ENCODE measurements at regions not wholly inside any gene's neighbourhood (a gene's known extent, or its start where the extent isn't known, plus 50 kb on each side); places are given as distances from the start of the nearest gene placed in this dataset.

DNA sequence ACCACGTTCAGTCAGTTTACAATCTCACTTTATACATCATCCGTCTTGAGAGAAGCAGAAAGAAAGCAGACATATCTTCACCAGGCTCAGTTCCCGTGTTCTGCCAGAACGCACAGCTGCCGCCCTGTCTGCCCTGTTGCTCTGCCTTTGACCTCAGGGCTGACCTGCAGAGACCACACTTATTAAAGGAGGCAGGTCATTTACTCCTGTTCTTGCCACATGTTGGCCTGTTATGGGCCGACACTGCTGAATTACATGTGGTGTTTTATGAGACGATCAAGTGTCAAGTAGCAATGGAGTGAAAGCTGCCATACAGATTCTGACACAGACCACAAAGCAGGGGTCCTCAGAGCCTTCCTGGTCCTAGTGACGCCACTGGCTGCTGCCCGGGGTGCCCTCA, 232.2 kb downstream of the TTC32 start:
- DNase-seq (ENCODE audit: low read depth): no peak
- TF ChIP-seq, protein P1, sequence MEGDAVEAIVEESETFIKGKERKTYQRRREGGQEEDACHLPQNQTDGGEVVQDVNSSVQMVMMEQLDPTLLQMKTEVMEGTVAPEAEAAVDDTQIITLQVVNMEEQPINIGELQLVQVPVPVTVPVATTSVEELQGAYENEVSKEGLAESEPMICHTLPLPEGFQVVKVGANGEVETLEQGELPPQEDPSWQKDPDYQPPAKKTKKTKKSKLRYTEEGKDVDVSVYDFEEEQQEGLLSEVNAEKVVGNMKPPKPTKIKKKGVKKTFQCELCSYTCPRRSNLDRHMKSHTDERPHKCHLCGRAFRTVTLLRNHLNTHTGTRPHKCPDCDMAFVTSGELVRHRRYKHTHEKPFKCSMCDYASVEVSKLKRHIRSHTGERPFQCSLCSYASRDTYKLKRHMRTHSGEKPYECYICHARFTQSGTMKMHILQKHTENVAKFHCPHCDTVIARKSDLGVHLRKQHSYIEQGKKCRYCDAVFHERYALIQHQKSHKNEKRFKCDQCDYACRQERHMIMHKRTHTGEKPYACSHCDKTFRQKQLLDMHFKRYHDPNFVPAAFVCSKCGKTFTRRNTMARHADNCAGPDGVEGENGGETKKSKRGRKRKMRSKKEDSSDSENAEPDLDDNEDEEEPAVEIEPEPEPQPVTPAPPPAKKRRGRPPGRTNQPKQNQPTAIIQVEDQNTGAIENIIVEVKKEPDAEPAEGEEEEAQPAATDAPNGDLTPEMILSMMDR (conservative IDR thresholded peaks at IDR 0.05; ENCODE audit: low read depth, low read length): no peak
- H3K4me3 ChIP-seq (ENCODE audit: low read depth, low read length): no peak overlapping the region

DNA sequence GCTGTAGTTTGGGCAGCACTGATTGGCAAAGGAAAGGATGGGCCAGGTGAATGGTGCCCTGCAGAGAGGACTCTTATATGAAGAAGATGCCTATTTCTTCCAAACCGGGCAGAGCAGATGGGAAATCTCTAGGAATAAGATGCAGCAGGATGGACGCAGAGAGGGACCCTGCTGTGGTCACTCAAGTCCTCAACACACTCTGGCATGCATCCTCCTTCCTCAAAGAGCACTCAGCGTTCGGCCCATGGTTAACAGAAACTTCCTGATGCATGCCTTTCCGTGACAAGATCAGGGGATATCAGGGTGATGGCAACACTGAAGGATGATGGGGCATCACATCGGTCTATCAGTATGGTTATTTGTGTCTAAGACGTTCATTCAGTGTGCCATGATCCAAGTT, 232.7 kb downstream of the TTC32 start:
- TF ChIP-seq, protein P1 (conservative IDR thresholded peaks at IDR 0.05; ENCODE audit: low read depth, low read length): no peak
- no peak for DNase-seq (ENCODE audit: low read depth)

DNA sequence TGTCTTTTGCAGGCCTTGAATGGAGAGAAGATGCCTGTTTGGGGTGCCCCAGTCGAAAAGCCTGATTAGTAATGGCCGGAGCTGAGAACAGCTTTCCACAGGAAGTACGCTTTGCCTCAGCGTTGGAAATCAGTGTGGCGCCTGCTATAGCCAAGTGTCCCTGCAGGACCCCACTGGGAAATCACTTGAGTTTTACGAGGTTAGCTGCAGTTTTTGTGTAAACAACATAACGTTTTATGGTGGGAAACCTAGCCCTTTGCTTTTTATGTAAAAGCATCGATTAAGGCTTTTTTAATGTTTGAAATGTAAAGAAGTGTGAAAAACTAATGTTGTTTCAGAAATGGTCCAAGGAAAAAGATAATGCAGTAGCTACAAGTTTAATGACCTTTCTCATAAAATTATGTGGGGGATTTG, 234.2 kb downstream of the TTC32 start:
- no peak for DNase-seq (ENCODE audit: low read depth)
- TF ChIP-seq, protein P1 (conservative IDR thresholded peaks at IDR 0.05; ENCODE audit: low read depth, low read length): no peak
- no peak overlapping the region for H3K4me3 ChIP-seq (ENCODE audit: low read depth, low read length)

More for the DNA sequence above, 232.7 kb downstream of the TTC32 start:
- H3K4me3 ChIP-seq (ENCODE audit: low read depth, low read length): no peak overlapping the region

DNA sequence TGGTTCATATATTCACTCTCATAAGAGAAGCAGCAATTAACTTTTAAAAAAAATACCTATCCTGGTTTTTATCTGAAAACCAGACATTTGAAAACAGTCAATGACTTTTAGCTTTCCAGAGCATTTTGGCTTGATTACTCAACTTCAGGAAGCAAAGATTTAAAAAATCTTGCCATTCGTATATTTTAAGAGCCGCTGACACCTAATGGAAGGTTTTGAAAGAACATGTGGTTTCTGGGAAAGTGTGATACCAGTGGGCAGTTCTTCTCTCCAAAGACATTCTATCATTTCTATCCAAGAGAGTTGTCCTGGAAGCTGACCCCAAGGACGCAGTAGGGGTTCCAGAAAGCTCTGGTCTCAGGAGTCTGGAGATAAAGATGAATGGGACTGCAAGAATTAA, 234.7 kb downstream of the TTC32 start:
- peak; percentile 75 for DNase-seq (ENCODE audit: low read depth)
- no peak overlapping the region for H3K4me3 ChIP-seq (ENCODE audit: low read depth, low read length)
- TF ChIP-seq, protein P1 (conservative IDR thresholded peaks at IDR 0.05; ENCODE audit: low read depth, low read length): peak; percentile 53

DNA sequence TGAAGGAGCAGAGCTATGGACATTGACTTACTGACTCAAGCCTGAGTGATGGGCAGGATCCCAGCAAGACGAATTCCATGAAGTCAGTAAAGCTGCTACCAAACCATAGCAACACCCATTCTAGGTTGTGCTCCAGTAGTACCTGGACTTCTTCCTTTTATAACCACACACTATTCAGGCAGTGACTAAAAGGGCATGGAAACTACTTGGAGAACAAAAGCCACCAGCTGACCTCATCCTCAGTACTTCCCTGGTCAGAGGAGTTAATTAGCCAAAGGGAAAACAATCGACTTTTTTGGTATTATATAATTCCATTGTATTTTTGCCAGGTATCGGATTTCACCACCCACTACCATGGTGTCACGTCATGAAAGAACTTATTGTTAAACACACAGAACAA, 237.1 kb downstream of the TTC32 start:
- TF ChIP-seq, protein P1 (conservative IDR thresholded peaks at IDR 0.05; ENCODE audit: low read depth, low read length): no peak

DNA sequence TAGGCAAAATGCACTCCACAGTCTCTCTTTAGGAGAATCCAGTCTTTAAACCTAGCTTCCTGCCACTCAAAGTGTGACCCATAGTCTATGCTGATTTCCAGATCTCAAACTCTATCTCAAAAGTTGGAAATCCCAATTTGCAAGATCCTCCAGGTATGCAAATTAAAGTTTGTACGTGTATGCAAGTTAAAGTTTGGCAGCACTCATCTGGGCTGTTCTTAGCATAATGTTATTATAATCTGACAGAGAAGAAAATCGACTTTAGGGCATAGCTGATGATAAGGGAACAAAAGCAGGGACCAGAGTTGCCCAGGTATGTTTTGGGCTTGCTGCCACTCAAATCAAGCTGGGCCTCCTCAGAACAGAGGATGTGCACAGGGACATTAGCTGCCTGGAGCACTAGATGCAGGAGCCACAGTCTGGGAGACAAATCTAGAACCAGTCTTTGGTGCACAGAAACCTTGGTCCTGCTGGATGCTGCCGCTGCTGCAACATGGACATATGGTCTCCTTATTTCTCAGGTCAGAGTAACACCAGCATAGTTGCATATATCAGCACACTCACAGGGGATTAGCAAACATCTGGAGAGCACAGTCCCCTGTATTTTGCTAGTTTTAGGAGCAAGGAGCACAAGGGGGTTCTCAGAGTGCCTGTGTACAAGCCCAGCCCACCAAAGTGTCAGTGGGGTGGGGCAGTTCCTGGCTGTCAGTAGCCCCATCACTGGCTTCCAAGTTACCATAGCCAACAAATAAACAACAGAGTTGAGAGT, 242.6 kb downstream of the TTC32 start:
- H3K4me3 ChIP-seq (ENCODE audit: low read depth, low read length): no peak overlapping the region
- TF ChIP-seq, protein P1 (conservative IDR thresholded peaks at IDR 0.05; ENCODE audit: low read depth, low read length): no peak
- no peak for DNase-seq (ENCODE audit: low read depth)

More for the DNA sequence above, 237.1 kb downstream of the TTC32 start:
- no peak for DNase-seq (ENCODE audit: low read depth)
- H3K4me3 ChIP-seq (ENCODE audit: low read depth, low read length): no peak overlapping the region

DNA sequence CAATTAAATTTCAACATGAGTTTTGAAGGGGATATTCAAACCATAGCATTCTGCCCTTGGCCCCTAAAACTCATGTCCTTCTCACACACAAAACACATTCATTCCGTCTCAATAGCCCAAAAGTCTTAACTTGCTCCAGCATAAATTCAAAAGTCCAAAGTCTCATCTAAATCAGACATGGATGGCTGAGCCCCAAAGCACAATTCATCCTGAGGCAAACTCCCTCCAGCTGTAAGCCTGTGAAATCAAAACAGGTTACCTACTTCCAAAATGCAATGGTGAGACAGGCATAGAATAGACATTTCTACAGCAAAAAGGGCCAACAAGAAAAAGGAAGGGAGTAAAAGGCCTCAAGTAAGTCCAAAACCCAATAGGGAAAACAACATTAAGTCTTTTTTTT, 245.8 kb downstream of the TTC32 start:
- no peak overlapping the region for H3K4me3 ChIP-seq (ENCODE audit: low read depth, low read length)
- TF ChIP-seq, protein P1 (conservative IDR thresholded peaks at IDR 0.05; ENCODE audit: low read depth, low read length): no peak
- no peak for DNase-seq (ENCODE audit: low read depth)

Data from choroid plexus epithelial cell (primary cell).